Activated CD4-positive, alpha-beta T cell treated with anti-CD3 and anti-CD28 coated beads for 36 hours (primary cell): ENCODE measurements at regions not wholly inside any gene's neighbourhood (a gene's known extent, or its start where the extent isn't known, plus 50 kb on each side); places are given as distances from the start of the nearest gene placed in this dataset.

Experiments used
- ATAC-seq: fragments of 200-7000 bp; cut with Tn5 transposase; one replicate; pipeline ENCODE4 v1.10.0; 2021; ENCODE audit warnings: mild to moderate bottlenecking, moderate library complexity
- CTCF ChIA-PET: fragments of 350-600 bp; sonication (Branson Sonifier 250); formaldehyde crosslinking; loops from one replicate; lab custom pipeline; 2021; ENCODE audit warnings: antibody characterized with exemption; lab: Charles Lee
- POLR2A ChIA-PET: fragments of 350-600 bp; sonication (Branson Sonifier 250); formaldehyde crosslinking; loops from one replicate; lab custom pipeline; 2021; ENCODE audit warnings: antibody characterized with exemption, inconsistent platforms; lab: Charles Lee
- DNase-seq: peaks from one replicate; pipeline ENCODE4 v3.0.0-alpha.2; 2020
- H3K27ac Mint-ChIP-seq: one replicate; pipeline ENCODE4 v1.8.0; 2021; ENCODE audit warnings: mixed read lengths
- H3K27me3 Mint-ChIP-seq: one replicate; pipeline ENCODE4 v1.8.0; 2021; ENCODE audit warnings: mixed read lengths
- H3K36me3 Mint-ChIP-seq: one replicate; pipeline ENCODE4 v1.8.0; 2021; ENCODE audit warnings: low read depth, mixed read lengths
- H3K4me1 Mint-ChIP-seq: one replicate; pipeline ENCODE4 v1.8.0; 2021; ENCODE audit warnings: mixed read lengths
- H3K4me3 Mint-ChIP-seq: one replicate; pipeline ENCODE4 v1.8.0; 2021; ENCODE audit warnings: mild to moderate bottlenecking, moderate library complexity, mixed read lengths
- H3K9me3 Mint-ChIP-seq: one replicate; pipeline ENCODE4 v1.8.0; 2021; ENCODE audit warnings: low read depth, mixed read lengths
- intact Hi-C, 2 experiments: fragments of 100-400 bp; cut with DNase I in 1 of 2; cut with micrococcal nuclease in 1 of 2; formaldehyde crosslinking; loops; one replicate each; pipeline versions ENCODE4 v1.14.2 to v1.15.1; 2022 to 2024; cut with DNase I, micrococcal nuclease

DNA sequence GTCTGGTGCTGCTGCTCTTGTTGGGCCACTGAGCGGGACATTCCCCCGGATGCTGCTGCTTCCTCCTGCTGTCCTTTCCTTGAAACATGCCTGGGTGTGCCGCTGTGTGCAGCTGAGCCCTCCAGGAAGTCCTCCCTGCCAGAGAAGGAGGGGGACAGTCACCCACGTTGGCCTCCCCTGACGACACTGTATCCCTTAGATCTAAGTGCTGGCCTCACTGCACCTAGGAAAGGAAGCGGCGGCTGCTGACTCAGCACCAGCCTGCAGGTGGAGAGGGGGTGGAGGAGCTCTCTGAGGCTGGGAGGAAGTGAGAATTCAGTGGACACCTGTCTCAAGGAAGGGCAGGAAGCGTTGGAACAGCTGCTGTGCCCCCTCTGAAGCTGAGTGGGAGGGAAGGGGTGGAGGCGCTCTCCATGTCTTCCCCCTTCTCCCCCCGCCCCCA is 239.8 kb downstream of the HAUS1 start:
- CTCF ChIA-PET, result interaction anchor here (0.6 to 0.7 kb wide), 2 partner anchors 215 to 574 kb away, joined by 3 read pairs; partner anchors contain the start of genes KATNAL2 and PIAS2
- no peaks in the 10 kb centered on the region for H3K9me3 Mint-ChIP-seq
- peaks cover 18% of the 10 kb centered on the region for H3K4me1 Mint-ChIP-seq

DNA sequence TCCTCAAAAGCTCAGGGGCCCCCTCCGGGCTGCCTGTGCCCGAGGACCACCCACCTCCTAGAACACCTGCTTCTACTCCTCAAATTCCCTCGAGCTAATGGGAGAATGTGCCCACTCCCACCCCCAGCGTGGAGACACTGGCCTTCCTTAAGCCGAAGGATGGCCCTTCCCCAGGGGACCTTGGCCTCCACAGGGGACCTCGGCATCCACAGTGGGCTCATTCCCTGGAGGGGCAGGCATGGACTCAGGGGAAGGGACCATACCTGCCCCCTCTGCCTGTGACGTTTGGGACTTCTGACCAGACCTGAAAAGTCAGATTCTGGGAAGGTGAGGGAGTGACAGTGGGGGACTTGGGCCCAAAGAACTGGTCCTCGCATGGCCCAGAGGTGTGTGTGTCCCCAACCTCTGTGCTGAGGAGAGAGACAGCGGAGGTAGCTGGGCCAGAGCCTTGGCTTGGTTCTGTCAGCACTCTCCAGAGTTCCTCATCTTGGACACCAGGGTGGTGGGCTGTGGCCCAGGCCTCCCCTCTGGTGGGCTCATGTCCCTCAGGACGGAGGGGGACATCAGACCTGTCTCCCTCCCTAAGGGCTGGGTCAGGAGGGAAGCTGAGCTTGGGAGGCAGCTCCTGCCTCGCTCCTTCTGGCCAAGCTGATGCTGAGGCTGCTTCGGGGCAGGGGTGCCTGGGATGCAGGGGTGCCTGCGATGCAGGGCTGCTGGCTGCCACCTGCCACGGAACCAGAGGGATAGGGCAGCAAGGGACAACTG is 240.4 kb downstream of the HAUS1 start:
- ChIA-PET CTCF (interaction anchor here (0.6 to 0.7 kb wide), 2 partner anchors 216 to 313 kb away, joined by 3 read pairs; no protein-coding TSS in a partner anchor), POLR2A (interaction anchor here (0.6 kb wide), 1 partner anchor 29 kb away, joined by 3 read pairs; no protein-coding TSS in a partner anchor)
- Mint-ChIP-seq H3K27ac (no peak overlapping the region), H3K9me3 (no peaks in the 10 kb centered on the region), H3K36me3 (no peaks in the 10 kb centered on the region), H3K4me1 (peaks cover 18% of the 10 kb centered on the region), H3K4me3 (no peak overlapping the region), H3K27me3 (no peaks in the 10 kb centered on the region)
- ATAC-seq (no peak), DNase-seq (no peak)
- intact Hi-C loops, result no loop called here

More for the DNA sequence above, 239.8 kb downstream of the HAUS1 start:
- H3K4me3 Mint-ChIP-seq, result no peak overlapping the region
- H3K27ac Mint-ChIP-seq, result no peak overlapping the region
- peak; percentile 79 for DNase-seq
- no peaks in the 10 kb centered on the region for H3K36me3 Mint-ChIP-seq
- peaks cover under 1% of the 10 kb centered on the region for H3K27me3 Mint-ChIP-seq
- POLR2A ChIA-PET, result interaction anchor here (0.6 kb wide), 2 partner anchors 24 to 29 kb away, joined by 3 read pairs; no protein-coding TSS in a partner anchor
- peak; percentile 95 for ATAC-seq
- intact Hi-C loops, result no loop called here

DNA sequence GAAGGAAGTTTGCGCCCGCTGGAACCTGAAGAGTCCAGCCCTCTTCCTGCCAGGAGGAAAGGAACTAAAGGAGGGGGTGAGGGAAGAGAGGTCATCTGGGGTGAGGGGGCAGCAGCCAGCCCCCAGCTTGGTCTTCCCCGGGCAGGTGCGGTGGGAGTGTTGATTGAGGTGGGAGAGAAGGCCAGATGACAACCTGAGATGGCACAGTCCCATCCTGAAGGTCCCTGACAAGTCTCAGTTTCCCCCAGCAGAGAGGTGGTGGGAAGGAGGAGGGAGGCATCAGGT is 240.9 kb downstream of the HAUS1 start:
- Mint-ChIP-seq H3K36me3 (no peaks in the 10 kb centered on the region), H3K9me3 (no peaks in the 10 kb centered on the region), H3K27me3 (no peaks in the 10 kb centered on the region), H3K27ac (no peak overlapping the region), H3K4me1 (peaks cover 18% of the 10 kb centered on the region), H3K4me3 (no peak overlapping the region)
- CTCF ChIA-PET, result interaction anchor here (0.7 kb wide), 1 partner anchor 313 kb away, joined by 3 read pairs; no protein-coding TSS in a partner anchor
- POLR2A ChIA-PET, result no interaction called here
- ATAC-seq (no peak), DNase-seq (no peak)
- intact Hi-C loops, result no loop called here

DNA sequence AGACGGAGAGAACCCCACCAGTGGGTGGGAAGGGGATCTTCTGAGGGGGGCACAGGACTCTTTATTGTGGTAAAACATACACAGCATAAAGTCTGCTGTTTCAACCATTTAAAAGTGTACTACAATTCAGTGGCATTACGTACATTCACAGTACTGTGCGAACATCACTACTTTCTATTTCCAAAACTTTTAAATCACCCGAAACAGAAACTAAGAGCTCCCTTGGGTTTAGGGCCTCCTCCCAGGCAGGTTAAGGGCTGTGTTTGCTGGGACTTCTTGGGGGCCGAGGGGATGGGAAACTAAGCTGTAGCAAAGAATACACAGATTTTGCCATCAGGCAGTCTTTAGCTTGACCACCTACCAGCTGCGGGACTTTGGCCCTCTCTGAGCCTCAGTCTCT is 242.0 kb downstream of the HAUS1 start:
- no peak overlapping the region for H3K27ac Mint-ChIP-seq
- no peak for ATAC-seq
- no peak for DNase-seq
- intact Hi-C loops, result no loop called here
- POLR2A ChIA-PET, result no interaction called here
- no peaks in the 10 kb centered on the region for H3K27me3 Mint-ChIP-seq
- no peak overlapping the region for H3K4me3 Mint-ChIP-seq
- CTCF ChIA-PET, result interaction anchor here (0.6 kb wide), 1 partner anchor 8 kb away, joined by 3 read pairs; no protein-coding TSS in a partner anchor
- no peaks in the 10 kb centered on the region for H3K36me3 Mint-ChIP-seq
- H3K9me3 Mint-ChIP-seq, result no peaks in the 10 kb centered on the region
- peaks cover 18% of the 10 kb centered on the region for H3K4me1 Mint-ChIP-seq

DNA sequence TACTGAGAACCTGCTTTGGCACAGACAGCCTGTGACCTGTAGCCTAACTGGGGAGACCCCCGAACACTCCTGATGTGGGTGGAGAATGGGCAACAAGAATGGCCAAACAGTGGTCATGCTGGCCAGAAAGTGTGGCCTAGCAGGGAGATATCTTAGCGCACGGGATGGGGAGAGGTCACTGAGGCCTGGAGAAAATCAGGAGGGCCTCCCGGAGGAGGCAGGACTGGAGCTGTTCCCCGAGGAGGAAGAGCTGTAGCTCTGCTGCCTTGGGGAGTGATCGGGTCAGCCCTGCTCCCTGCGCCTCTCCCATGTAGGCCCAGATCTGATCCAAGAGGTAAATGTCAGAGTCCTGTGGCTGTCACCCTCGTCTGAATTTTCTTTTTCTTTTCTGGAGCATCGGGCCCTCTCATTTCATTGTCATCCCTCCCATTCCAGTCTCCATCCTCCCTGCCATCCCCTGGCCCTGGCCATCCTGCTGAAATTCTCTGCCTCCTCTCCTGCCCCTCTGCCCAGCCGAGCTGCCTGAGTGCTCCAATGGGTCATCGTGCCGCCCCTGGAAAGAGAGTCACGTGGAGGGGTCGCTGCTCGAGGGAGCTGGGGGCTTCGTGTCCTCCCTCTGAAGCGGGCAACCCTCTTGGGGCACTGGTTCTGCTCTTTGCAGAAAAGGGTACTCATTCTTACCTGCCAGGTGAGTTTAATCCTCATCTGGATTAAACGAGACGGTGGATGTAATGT is 242.9 kb downstream of the HAUS1 start:
- Mint-ChIP-seq H3K9me3 (no peaks in the 10 kb centered on the region), H3K27me3 (no peaks in the 10 kb centered on the region), H3K27ac (no peak overlapping the region), H3K36me3 (no peaks in the 10 kb centered on the region), H3K4me3 (no peak overlapping the region), H3K4me1 (peaks cover 18% of the 10 kb centered on the region)
- POLR2A ChIA-PET, result no interaction called here
- CTCF ChIA-PET, result no interaction called here
- ATAC-seq (no peak), DNase-seq (no peak)
- intact Hi-C loops, result no loop called here

DNA sequence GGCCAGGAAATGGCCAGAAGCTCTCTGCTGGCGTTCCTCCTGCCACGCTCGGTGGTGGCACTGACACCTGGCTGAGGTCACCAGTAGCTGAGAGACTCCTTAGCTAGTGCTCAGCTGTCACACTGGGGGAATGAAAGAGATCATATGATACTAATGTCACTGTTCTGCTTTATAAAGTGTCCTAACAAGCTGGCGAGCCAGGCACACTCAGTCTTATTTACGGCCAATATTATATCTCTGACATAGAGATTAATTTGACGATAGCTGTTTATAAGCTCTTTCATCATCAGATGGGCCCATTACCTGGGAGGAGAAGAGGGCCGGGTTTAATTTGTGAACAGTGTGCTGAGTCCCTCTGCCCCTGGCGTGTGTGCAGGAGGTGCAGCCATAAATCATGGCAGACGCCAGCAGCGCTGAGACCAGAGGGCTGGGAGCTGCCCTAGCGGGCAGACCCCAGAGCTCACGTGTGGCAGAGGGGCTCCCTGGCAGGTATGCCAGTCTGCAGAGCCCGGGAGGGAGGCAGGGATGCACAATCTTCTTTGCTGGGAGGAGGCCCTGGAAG is 246.5 kb downstream of the HAUS1 start:
- intact Hi-C loops, result no loop called here
- peaks cover 6% of the 10 kb centered on the region for H3K4me1 Mint-ChIP-seq
- CTCF ChIA-PET, result no interaction called here
- ATAC-seq (no peak), DNase-seq (no peak)
- no peaks in the 10 kb centered on the region for H3K36me3 Mint-ChIP-seq
- H3K9me3 Mint-ChIP-seq, result no peaks in the 10 kb centered on the region
- POLR2A ChIA-PET, result no interaction called here
- H3K27me3 Mint-ChIP-seq, result no peaks in the 10 kb centered on the region
- H3K4me3 Mint-ChIP-seq, result no peak overlapping the region
- no peak overlapping the region for H3K27ac Mint-ChIP-seq

DNA sequence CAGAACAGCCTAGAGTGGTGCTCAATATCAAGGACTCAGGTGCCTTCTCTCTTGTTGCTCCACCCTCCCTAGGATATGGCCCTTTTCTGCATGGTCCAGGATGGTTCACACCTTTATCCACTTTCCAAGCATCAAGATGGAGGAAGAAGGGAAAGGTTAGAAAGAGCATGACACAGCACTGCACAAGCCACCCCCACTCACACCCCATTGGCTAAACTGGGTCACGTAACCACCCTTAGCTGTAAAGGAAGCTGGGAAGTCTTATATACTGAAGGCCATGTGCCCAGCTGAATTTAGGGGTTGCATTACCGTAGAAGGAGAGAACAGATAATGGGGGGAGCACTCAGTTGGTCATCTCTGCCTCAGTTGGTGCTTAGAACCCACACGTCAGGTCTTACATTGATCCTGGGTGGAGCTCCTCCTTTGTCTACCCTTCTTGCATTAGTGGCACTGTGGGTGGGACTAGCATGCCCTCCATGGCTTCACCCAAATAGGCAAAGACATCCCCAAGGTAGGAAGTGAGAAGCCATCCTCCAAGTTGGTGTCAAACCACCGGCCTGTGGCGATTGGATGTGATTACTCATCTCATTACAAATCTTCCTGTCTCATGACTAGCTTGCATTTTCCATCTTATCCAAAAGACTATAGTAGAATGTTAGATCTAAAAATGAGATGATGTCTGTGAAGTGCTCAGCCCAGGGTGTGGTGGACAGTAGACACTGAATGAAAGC is 248.5 kb downstream of the HAUS1 start:
- ChIA-PET CTCF (no interaction called here), POLR2A (interaction anchor here (0.6 kb wide), 1 partner anchor 854 kb away, joined by 3 read pairs; no protein-coding TSS in a partner anchor)
- H3K4me1 Mint-ChIP-seq, result peaks cover 3% of the 10 kb centered on the region
- no peak overlapping the region for H3K4me3 Mint-ChIP-seq
- H3K27me3 Mint-ChIP-seq, result no peaks in the 10 kb centered on the region
- no peaks in the 10 kb centered on the region for H3K9me3 Mint-ChIP-seq
- intact Hi-C loops, result no loop called here
- H3K36me3 Mint-ChIP-seq, result no peaks in the 10 kb centered on the region
- no peak for ATAC-seq
- DNase-seq, result no peak
- H3K27ac Mint-ChIP-seq, result no peak overlapping the region

DNA sequence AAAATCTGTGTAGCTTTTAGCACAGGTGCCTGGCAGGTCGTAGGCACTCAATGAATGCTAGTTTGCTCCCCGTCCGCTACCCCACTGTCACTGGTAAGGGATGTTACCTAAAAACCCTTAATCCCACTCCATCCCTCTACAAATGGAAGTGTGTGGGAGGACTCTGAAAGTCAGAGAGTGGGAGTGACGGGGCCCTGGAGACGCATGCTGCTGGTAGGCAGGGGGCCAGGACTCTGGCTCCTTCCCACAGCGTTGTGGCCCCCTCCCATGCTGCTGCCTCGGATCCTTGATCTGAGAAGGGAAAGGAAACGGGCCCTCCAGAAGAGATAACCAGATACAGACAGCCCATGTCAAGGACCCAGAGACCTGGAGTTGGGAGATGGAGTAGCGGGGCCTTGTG is 249.3 kb downstream of the HAUS1 start:
- ATAC-seq, result no peak
- no peak for DNase-seq
- ChIA-PET POLR2A (no interaction called here), CTCF (no interaction called here)
- H3K27me3 Mint-ChIP-seq, result no peaks in the 10 kb centered on the region
- no peak overlapping the region for H3K27ac Mint-ChIP-seq
- intact Hi-C loops, result no loop called here
- peaks cover 3% of the 10 kb centered on the region for H3K4me1 Mint-ChIP-seq
- no peaks in the 10 kb centered on the region for H3K9me3 Mint-ChIP-seq
- no peaks in the 10 kb centered on the region for H3K36me3 Mint-ChIP-seq
- no peak overlapping the region for H3K4me3 Mint-ChIP-seq

DNA sequence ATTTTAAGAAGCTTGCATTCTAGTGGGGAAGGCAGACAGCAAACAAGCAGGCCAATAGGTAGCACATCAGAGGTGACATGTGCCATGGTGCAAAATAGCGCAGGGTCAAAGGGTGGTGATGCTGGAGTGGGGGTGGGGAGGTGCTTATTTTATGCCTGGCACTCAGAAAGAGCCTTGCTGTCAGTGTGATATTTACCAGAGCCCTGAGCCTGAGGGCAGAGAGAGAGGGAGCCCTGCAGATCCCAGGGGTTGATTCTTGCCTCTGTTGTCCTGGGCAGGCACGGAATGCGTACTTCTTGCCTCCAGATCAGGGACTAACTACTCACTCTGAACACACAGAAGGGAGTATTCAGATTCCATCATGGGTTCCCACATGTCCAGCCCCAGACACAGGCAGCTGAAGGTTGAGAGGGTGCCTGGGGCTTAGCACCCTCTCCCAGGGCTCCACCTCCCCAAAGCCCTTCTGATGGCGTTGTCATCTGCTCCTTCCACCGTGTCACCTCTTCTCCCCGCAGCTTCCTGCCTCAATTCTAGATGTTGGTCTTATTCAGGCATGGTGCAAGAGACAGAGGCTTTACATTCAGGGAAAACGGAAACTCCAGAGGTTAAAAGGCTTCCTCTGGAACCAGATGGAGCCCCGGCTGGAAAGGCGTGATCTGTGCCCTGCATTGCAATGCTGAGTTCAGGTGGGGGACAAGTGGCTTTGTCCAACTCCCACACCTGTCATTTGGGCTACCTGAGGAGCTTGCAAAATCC is 252.3 kb downstream of the HAUS1 start:
- POLR2A ChIA-PET, result no interaction called here
- CTCF ChIA-PET, result no interaction called here
- Mint-ChIP-seq H3K27me3 (no peaks in the 10 kb centered on the region), H3K36me3 (no peaks in the 10 kb centered on the region), H3K4me1 (peaks cover 3% of the 10 kb centered on the region), H3K4me3 (no peak overlapping the region), H3K27ac (no peak overlapping the region), H3K9me3 (no peaks in the 10 kb centered on the region)
- ATAC-seq (no peak), DNase-seq (no peak)
- intact Hi-C loops, result no loop called here

DNA sequence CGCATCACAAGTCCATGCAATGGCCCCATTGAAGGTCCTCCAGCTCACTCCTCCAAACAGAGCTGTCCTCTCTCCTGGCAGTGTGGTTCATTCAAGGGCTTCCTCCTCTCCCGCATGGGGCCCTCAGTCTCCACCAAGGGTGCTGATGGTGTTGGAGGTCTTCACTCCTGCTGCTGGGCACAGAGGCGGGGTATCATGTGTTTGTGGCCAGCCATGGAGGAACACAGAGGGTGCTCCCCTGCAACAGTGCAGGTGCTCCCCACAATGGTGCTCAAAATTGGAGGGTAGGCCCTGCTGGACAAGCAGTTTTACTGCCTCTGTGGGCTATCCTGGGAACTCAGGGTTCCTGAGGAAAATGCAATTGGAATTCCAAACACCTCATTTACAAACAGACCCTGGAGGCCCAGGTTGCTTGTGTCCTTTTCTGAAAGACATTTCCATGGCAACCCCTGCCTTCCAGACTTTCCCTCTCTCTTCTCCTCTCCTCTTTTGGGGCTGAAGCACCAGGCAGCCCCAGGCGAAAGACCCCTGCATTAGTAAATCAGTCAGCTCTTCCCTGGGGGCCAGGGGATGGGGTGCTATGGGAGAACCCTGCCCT is 256.0 kb downstream of the HAUS1 start:
- intact Hi-C loops, result no loop called here
- no peak for ATAC-seq
- H3K36me3 Mint-ChIP-seq, result no peaks in the 10 kb centered on the region
- CTCF ChIA-PET, result interaction anchor here (0.8 kb wide), 1 partner anchor 8 kb away, joined by 3 read pairs; no protein-coding TSS in a partner anchor
- H3K4me3 Mint-ChIP-seq, result no peak overlapping the region
- no peak overlapping the region for H3K27ac Mint-ChIP-seq
- DNase-seq, result no peak
- POLR2A ChIA-PET, result no interaction called here
- no peaks in the 10 kb centered on the region for H3K4me1 Mint-ChIP-seq
- no peaks in the 10 kb centered on the region for H3K9me3 Mint-ChIP-seq
- H3K27me3 Mint-ChIP-seq, result no peaks in the 10 kb centered on the region
